Activated CD8-positive, alpha-beta T cell treated with anti-CD3 and anti-CD28 coated beads for 36 hours (primary cell): ENCODE measurements at regions not wholly inside any gene's neighbourhood (a gene's known extent, or its start where the extent isn't known, plus 50 kb on each side); places are given as distances from the start of the nearest gene placed in this dataset.

Experiments used
- ATAC-seq: fragments of 200-7000 bp; cut with Tn5 transposase; one replicate; pipeline ENCODE4 v1.10.0; 2021; ENCODE audit warnings: mild to moderate bottlenecking, moderate library complexity
- CTCF ChIA-PET: fragments of 350-600 bp; sonication (Branson Sonifier 250); formaldehyde crosslinking; loops from one replicate; lab custom pipeline; 2021; ENCODE audit warnings: antibody characterized with exemption; lab: Charles Lee
- POLR2A ChIA-PET: fragments of 350-600 bp; sonication (Branson Sonifier 250); formaldehyde crosslinking; loops from one replicate; lab custom pipeline; 2021; ENCODE audit warnings: antibody characterized with exemption; lab: Charles Lee
- DNase-seq: peaks from one replicate; pipeline ENCODE4 v3.0.0-alpha.2; 2020
- H3K27ac Mint-ChIP-seq: one replicate; pipeline ENCODE4 v1.8.0; 2021; ENCODE audit warnings: mild to moderate bottlenecking, mixed read lengths
- H3K27me3 Mint-ChIP-seq: one replicate; pipeline ENCODE4 v1.8.0; 2021; ENCODE audit warnings: mixed read lengths
- H3K36me3 Mint-ChIP-seq: one replicate; pipeline ENCODE4 v1.8.0; 2021; ENCODE audit warnings: low read depth, mixed read lengths
- H3K4me1 Mint-ChIP-seq: one replicate; pipeline ENCODE4 v1.8.0; 2021; ENCODE audit warnings: low read depth, mixed read lengths
- H3K4me3 Mint-ChIP-seq: one replicate; pipeline ENCODE4 v1.8.0; 2021; ENCODE audit warnings: mild to moderate bottlenecking, moderate library complexity, mixed read lengths
- H3K9me3 Mint-ChIP-seq: one replicate; pipeline ENCODE4 v1.8.0; 2021; ENCODE audit warnings: mixed read lengths
- intact Hi-C: fragments of 100-400 bp; cut with micrococcal nuclease; formaldehyde crosslinking; loops from one replicate; pipeline ENCODE4 v1.10.0; 2022
- TF ChIP-seq, protein P1 (sequence below): fragments of 200-600 bp; IDR thresholded peaks from one replicate; pipeline ENCODE4 v1.8.0; 2022; ENCODE audit warnings: antibody characterized with exemption, mild to moderate bottlenecking

DNA sequence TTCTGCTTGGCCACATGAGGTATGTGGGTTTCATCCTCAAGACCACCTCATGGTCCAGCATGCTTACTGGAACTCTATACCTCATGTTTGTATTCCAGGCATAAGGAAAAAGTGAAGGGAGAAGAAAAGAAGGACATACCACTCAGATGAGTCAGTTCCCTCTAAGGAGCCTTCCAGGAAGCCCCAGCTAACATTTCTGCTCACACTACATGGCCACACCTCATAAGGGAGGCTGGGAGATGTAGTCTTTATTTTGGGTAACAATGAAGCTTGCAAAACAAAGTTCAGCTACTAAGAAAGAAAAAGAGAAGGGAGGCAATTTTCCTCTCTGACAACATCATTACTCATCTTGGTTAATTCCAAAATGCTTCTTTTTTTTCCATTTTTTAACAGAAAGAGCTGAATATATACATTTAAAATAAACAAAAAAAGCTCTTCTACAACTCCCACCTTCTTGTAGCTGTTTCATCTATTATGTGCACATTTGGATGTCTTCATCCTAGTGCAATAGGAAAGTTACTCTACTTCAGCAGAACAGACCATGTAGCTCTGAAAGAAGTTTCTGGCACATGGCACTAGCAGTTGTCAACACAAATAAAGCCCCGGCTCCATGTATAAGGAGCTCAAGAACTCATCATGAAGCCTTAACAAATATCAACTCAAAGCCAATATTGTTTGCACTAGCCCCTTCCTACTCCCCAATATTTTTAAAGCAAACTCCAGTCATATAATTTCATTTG, 123.6 kb upstream of the CCDC112 start:
- ChIA-PET CTCF (interaction anchor here (0.7 kb wide), 1 partner anchor 355 kb away, joined by 3 read pairs; no protein-coding TSS in a partner anchor), POLR2A (no interaction called here)
- DNase-seq (no peak), ATAC-seq (peak; percentile 42)
- Mint-ChIP-seq H3K9me3 (no peaks in the 10 kb centered on the region), H3K4me3 (no peak overlapping the region), H3K36me3 (no peaks in the 10 kb centered on the region), H3K27ac (no peak overlapping the region), H3K27me3 (peaks cover 12% of the 10 kb centered on the region), H3K4me1 (peaks cover 5% of the 10 kb centered on the region)
- intact Hi-C loops: no loop called here
- TF ChIP-seq, protein P1, sequence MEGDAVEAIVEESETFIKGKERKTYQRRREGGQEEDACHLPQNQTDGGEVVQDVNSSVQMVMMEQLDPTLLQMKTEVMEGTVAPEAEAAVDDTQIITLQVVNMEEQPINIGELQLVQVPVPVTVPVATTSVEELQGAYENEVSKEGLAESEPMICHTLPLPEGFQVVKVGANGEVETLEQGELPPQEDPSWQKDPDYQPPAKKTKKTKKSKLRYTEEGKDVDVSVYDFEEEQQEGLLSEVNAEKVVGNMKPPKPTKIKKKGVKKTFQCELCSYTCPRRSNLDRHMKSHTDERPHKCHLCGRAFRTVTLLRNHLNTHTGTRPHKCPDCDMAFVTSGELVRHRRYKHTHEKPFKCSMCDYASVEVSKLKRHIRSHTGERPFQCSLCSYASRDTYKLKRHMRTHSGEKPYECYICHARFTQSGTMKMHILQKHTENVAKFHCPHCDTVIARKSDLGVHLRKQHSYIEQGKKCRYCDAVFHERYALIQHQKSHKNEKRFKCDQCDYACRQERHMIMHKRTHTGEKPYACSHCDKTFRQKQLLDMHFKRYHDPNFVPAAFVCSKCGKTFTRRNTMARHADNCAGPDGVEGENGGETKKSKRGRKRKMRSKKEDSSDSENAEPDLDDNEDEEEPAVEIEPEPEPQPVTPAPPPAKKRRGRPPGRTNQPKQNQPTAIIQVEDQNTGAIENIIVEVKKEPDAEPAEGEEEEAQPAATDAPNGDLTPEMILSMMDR: no peak

DNA sequence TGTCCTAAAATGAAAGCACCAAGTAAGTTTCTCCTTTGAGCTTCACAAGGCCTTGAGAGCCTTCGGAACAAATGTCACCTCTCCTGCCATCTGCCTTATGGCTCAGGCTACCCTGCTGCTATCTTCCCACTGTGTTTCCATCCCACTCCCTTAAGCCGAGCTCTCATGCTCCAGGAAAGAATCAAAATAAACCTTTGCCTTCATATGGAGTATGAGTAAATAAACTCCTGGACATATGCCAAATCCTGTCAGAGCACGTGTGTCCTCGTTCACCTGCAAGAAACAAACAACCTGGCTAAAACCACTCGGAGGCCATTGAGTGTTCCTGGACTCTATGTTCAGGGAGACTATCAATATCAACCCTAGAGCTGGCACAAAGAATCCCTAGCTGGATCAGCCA, 122.3 kb upstream of the CCDC112 start:
- DNase-seq: no peak
- TF ChIP-seq, protein P1: no peak
- peaks cover 12% of the 10 kb centered on the region for H3K27me3 Mint-ChIP-seq
- no peak overlapping the region for H3K4me3 Mint-ChIP-seq
- POLR2A ChIA-PET: interaction anchor here (0.8 kb wide), 1 partner anchor 125 kb away, joined by 3 read pairs; no protein-coding TSS in a partner anchor
- CTCF ChIA-PET: no interaction called here
- H3K27ac Mint-ChIP-seq: no peak overlapping the region
- H3K9me3 Mint-ChIP-seq: no peaks in the 10 kb centered on the region
- intact Hi-C loops: no loop called here
- H3K36me3 Mint-ChIP-seq: no peaks in the 10 kb centered on the region
- no peak for ATAC-seq
- H3K4me1 Mint-ChIP-seq: peaks cover 9% of the 10 kb centered on the region

DNA sequence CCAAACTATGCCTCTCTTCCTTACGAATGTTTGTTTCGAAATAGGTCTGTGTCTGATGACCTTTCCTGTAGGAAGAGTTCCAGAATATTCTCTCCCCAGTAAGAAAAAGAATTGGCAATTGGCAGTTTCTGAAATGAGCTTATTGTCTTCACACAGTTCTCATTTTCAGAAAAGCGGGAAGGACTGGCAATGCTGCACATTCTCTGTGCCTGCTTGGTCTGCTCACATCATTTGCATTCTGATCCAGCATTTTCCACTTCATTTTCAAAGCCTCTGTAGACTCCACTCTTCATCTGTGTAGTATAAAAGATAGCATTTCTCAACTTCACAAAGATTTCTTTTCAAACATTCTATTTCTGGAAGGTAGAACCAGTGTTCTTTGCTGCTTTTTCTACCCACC, 120.6 kb upstream of the CCDC112 start:
- no peak for ATAC-seq
- Mint-ChIP-seq H3K27me3 (peaks cover 9% of the 10 kb centered on the region), H3K9me3 (no peaks in the 10 kb centered on the region), H3K4me3 (no peak overlapping the region), H3K36me3 (no peaks in the 10 kb centered on the region), H3K4me1 (peaks cover 9% of the 10 kb centered on the region), H3K27ac (no peak overlapping the region)
- CTCF ChIA-PET: interaction anchor here (1.7 kb wide), 1 partner anchor 9 kb away, joined by 5 read pairs; no protein-coding TSS in a partner anchor
- POLR2A ChIA-PET: no interaction called here
- TF ChIP-seq, protein P1: no peak
- intact Hi-C loops: no loop called here
- DNase-seq: no peak

DNA sequence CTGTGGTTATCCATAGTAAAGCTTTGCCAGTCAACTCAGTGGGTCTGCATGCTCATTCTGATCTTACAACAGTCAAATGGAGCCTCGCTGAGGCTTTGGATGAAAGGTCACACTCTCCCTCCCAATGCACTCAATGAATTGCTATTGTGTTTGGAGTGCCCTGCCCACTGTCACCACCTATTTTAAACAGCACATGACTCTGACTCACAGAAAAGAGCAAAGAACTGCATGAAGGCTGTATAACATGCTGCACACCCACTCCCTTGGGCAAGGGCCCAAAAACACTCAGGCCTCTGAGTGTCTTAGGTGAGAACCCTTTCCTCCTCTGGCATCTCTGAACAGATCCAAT, 118.7 kb upstream of the CCDC112 start:
- intact Hi-C loops: no loop called here
- ChIA-PET CTCF (interaction anchor here (1.5 kb wide), 1 partner anchor 160 kb away, joined by 4 read pairs; no protein-coding TSS in a partner anchor), POLR2A (interaction anchor here (0.6 to 0.9 kb wide), 3 partner anchors 37 to 623 kb away, joined by 3 to 4 read pairs (median 3); no protein-coding TSS in a partner anchor)
- no peak overlapping the region for H3K4me3 Mint-ChIP-seq
- DNase-seq (peak; percentile 34), ATAC-seq (peak; percentile 60)
- H3K9me3 Mint-ChIP-seq: no peaks in the 10 kb centered on the region
- peaks cover 9% of the 10 kb centered on the region for H3K27me3 Mint-ChIP-seq
- no peaks in the 10 kb centered on the region for H3K36me3 Mint-ChIP-seq
- TF ChIP-seq, protein P1: no peak
- H3K27ac Mint-ChIP-seq: no peak overlapping the region
- H3K4me1 Mint-ChIP-seq: peaks cover 9% of the 10 kb centered on the region
